ENCODE measurements at regions not wholly inside any gene's neighbourhood (a gene's known extent, or its start where the extent isn't known, plus 50 kb on each side); places are given as distances from the start of the nearest gene placed in this dataset.

GRCh38 chr18:75139226-75139911 is 69.6 kb downstream of the PTGR3 start:
- TF ChIP-seq CTCF (IDR thresholded peaks at IDR 0.05) (no peak), POLR2A (IDR thresholded peaks at IDR 0.05) (no peak), EP300 (IDR thresholded peaks at IDR 0.05) (no peak)
